ENCODE measurements at regions not wholly inside any gene's neighbourhood (a gene's known extent, or its start where the extent isn't known, plus 50 kb on each side); places are given as distances from the start of the nearest gene placed in this dataset.

- no peak for TF ChIP-seq CTCF (IDR thresholded peaks at IDR 0.05)
- no peak for TF ChIP-seq POLR2A (IDR thresholded peaks at IDR 0.05)
Measured at GRCh38 chr1:67528141-67528540, 97.9 kb upstream of the SERBP1 start.
